ENCODE measurements at regions not wholly inside any gene's neighbourhood (a gene's known extent, or its start where the extent isn't known, plus 50 kb on each side); places are given as distances from the start of the nearest gene placed in this dataset.

- TF ChIP-seq, protein P1, sequence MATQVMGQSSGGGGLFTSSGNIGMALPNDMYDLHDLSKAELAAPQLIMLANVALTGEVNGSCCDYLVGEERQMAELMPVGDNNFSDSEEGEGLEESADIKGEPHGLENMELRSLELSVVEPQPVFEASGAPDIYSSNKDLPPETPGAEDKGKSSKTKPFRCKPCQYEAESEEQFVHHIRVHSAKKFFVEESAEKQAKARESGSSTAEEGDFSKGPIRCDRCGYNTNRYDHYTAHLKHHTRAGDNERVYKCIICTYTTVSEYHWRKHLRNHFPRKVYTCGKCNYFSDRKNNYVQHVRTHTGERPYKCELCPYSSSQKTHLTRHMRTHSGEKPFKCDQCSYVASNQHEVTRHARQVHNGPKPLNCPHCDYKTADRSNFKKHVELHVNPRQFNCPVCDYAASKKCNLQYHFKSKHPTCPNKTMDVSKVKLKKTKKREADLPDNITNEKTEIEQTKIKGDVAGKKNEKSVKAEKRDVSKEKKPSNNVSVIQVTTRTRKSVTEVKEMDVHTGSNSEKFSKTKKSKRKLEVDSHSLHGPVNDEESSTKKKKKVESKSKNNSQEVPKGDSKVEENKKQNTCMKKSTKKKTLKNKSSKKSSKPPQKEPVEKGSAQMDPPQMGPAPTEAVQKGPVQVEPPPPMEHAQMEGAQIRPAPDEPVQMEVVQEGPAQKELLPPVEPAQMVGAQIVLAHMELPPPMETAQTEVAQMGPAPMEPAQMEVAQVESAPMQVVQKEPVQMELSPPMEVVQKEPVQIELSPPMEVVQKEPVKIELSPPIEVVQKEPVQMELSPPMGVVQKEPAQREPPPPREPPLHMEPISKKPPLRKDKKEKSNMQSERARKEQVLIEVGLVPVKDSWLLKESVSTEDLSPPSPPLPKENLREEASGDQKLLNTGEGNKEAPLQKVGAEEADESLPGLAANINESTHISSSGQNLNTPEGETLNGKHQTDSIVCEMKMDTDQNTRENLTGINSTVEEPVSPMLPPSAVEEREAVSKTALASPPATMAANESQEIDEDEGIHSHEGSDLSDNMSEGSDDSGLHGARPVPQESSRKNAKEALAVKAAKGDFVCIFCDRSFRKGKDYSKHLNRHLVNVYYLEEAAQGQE (IDR thresholded peaks at IDR 0.05; ENCODE audit: insufficient replicate concordance, low read depth) = no peak
- TF ChIP-seq POLR2AphosphoS5 (IDR thresholded peaks at IDR 0.05; ENCODE audit: low read depth) (no peak), CTCF (IDR thresholded peaks at IDR 0.05; ENCODE audit: insufficient read depth, low read length) (no peak), GABPA (IDR thresholded peaks at IDR 0.05; ENCODE audit: low read depth) (no peak)
Observed at GRCh38 chr22:47407461-47408025, 645.1 kb downstream of the TBC1D22A start.

All from HL-60 (cell line).